Right lobe of liver (tissue), 4 donors: ENCODE measurements at regions not wholly inside any gene's neighbourhood (a gene's known extent, or its start where the extent isn't known, plus 50 kb on each side); places are given as distances from the start of the nearest gene placed in this dataset.

Experiments
- POLR2A ChIP-seq: fragments of 450-650 bp; IDR thresholded peaks from one replicate; pipeline ENCODE4 v1.6.1; 2017; ENCODE audit warnings: antibody characterized with exemption, mild to moderate bottlenecking
- TF ChIP-seq, protein P1 (sequence below), 4 donors: fragments of 200-600 bp in 3 of 4; fragments of 450-650 bp in 1 of 4; IDR thresholded peaks; one replicate each; pipeline versions ENCODE4 v1.5.1 to v1.8.0; 2016 to 2022; ENCODE audit warnings: antibody characterized with exemption in 4 of 4, mild to moderate bottlenecking in 2 of 4
- donor health status: DM: no; HTN: no; CAD: no.
- donor health status: DM: no; HTN: no; CAD: no.
- donor health status: DM: no; HTN: yes; CAD: no.

DNA sequence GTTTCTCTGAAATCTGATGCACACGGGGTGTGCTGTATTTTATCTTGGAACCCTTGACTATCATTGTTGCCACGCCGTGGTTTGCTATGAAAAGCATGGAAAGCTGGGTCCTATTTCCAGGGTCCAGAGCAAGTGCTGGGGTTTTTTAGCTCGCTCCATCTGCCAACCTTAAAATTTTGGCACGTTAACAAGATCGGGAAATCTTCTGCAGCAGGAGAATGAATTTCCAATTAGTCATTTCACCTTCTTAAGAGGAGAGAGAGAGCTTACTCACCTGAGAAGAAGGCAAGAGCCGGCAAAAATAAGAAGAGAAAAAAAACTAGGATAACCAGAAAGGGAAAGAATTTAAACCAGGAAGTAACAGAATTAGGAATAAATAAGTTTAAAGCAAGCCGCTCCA is 223.6 kb upstream of the CELF2 start:
- TF ChIP-seq POLR2A: no peak
- TF ChIP-seq, protein P1, sequence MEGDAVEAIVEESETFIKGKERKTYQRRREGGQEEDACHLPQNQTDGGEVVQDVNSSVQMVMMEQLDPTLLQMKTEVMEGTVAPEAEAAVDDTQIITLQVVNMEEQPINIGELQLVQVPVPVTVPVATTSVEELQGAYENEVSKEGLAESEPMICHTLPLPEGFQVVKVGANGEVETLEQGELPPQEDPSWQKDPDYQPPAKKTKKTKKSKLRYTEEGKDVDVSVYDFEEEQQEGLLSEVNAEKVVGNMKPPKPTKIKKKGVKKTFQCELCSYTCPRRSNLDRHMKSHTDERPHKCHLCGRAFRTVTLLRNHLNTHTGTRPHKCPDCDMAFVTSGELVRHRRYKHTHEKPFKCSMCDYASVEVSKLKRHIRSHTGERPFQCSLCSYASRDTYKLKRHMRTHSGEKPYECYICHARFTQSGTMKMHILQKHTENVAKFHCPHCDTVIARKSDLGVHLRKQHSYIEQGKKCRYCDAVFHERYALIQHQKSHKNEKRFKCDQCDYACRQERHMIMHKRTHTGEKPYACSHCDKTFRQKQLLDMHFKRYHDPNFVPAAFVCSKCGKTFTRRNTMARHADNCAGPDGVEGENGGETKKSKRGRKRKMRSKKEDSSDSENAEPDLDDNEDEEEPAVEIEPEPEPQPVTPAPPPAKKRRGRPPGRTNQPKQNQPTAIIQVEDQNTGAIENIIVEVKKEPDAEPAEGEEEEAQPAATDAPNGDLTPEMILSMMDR (IDR thresholded peaks at IDR 0.05): no peak
